ENCODE measurements at regions not wholly inside any gene's neighbourhood (a gene's known extent, or its start where the extent isn't known, plus 50 kb on each side); places are given as distances from the start of the nearest gene placed in this dataset.

DNA sequence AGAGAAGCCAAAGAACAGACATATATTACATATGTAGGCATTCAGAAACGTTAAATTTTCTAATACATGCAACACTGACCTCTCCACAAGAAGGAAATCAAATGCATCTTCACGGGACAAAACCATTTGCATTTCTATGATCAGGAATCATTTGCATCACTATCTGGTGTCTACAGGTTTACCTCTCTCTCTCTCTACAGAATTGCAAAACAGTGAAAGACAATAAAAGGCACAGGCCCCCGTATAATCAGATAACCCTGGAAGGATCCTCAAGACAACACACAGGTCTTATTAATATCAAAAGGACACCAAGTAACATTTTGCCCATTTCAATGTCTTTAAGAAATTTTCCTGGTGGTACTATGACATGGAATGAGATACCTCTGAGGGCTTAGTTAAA lies 306.3 kb downstream of the GPAM start:
- no peak for TF ChIP-seq RAD21 (IDR thresholded peaks at IDR 0.05 in 1 of 2, conservative IDR thresholded peaks at IDR 0.05 in 1 of 2; ENCODE audit: low read depth in 2 of 2, low read length in 2 of 2)
- TF ChIP-seq, protein P1, sequence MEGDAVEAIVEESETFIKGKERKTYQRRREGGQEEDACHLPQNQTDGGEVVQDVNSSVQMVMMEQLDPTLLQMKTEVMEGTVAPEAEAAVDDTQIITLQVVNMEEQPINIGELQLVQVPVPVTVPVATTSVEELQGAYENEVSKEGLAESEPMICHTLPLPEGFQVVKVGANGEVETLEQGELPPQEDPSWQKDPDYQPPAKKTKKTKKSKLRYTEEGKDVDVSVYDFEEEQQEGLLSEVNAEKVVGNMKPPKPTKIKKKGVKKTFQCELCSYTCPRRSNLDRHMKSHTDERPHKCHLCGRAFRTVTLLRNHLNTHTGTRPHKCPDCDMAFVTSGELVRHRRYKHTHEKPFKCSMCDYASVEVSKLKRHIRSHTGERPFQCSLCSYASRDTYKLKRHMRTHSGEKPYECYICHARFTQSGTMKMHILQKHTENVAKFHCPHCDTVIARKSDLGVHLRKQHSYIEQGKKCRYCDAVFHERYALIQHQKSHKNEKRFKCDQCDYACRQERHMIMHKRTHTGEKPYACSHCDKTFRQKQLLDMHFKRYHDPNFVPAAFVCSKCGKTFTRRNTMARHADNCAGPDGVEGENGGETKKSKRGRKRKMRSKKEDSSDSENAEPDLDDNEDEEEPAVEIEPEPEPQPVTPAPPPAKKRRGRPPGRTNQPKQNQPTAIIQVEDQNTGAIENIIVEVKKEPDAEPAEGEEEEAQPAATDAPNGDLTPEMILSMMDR (IDR thresholded peaks at IDR 0.05; ENCODE audit: control extremely low read depth in 1 of 3, insufficient read depth in 1 of 3, low read depth in 1 of 3, low read length in 3 of 3), result no peak
- no peak for TF ChIP-seq TBP (IDR thresholded peaks at IDR 0.05; ENCODE audit: low read depth, low read length)
- TF ChIP-seq MAFK (IDR thresholded peaks at IDR 0.05; ENCODE audit: low read depth, low read length), result no peak
- TF ChIP-seq TAF1 (IDR thresholded peaks at IDR 0.05; ENCODE audit: low read depth, low read length), result no peak
- TF ChIP-seq, protein P2, sequence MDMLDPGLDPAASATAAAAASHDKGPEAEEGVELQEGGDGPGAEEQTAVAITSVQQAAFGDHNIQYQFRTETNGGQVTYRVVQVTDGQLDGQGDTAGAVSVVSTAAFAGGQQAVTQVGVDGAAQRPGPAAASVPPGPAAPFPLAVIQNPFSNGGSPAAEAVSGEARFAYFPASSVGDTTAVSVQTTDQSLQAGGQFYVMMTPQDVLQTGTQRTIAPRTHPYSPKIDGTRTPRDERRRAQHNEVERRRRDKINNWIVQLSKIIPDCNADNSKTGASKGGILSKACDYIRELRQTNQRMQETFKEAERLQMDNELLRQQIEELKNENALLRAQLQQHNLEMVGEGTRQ (IDR thresholded peaks at IDR 0.05; ENCODE audit: low read length), result no peak
- TF ChIP-seq POLR2AphosphoS5 (IDR thresholded peaks at IDR 0.05; ENCODE audit: low read depth, low read length), result no peak
- TF ChIP-seq EP300 (IDR thresholded peaks at IDR 0.05; ENCODE audit: borderline replicate concordance in 1 of 2, low read depth in 2 of 2, low read length in 2 of 2), result no peak
- TF ChIP-seq RBBP5 (IDR thresholded peaks at IDR 0.05; ENCODE audit: borderline replicate concordance, low read depth, low read length), result no peak

Data from H1 (cell line).